ENCODE measurements at regions not wholly inside any gene's neighbourhood (a gene's known extent, or its start where the extent isn't known, plus 50 kb on each side); places are given as distances from the start of the nearest gene placed in this dataset.
"Not testable (repeated sequence)": the region's sequence is repeated elsewhere in the genome, so short reads cannot be mapped to it uniquely, and the experiment has no call there.

GRCh38 chr2:221997683-221998082 lies 301.1 kb downstream of the PAX3 start:
- no peak for DNase-seq (ENCODE audit: low read depth)

- peak; percentile 93 for DNase-seq (ENCODE audit: low read depth)
Measured at GRCh38 chr2:221997100-221997499, 301.7 kb downstream of the PAX3 start.

- DNase-seq (ENCODE audit: low read depth), result no peak
Measured at GRCh38 chr2:221994926-221995325, 303.9 kb downstream of the PAX3 start.

- not testable (repeated sequence) for DNase-seq (ENCODE audit: low read depth)
Measured at GRCh38 chr2:221984376-221984775, 314.4 kb downstream of the PAX3 start.

- no peak for DNase-seq (ENCODE audit: low read depth)
Measured at GRCh38 chr2:221981912-221982470, 316.8 kb downstream of the PAX3 start.

GRCh38 chr2:221975151-221975550 lies 323.6 kb downstream of the PAX3 start:
- DNase-seq (ENCODE audit: low read depth), result no peak

GRCh38 chr2:221973902-221974301 lies 324.9 kb downstream of the PAX3 start:
- DNase-seq (ENCODE audit: low read depth), result no peak

GRCh38 chr2:221973502-221973901 lies 325.3 kb downstream of the PAX3 start:
- no peak for DNase-seq (ENCODE audit: low read depth)

GRCh38 chr2:221972813-221973478 lies 325.9 kb downstream of the PAX3 start:
- no peak for DNase-seq (ENCODE audit: low read depth)

- DNase-seq (ENCODE audit: low read depth), result no peak
Measured at GRCh38 chr2:221970389-221970788, 328.4 kb downstream of the PAX3 start.

- no peak for DNase-seq (ENCODE audit: low read depth)
Measured at GRCh38 chr2:221969830-221970144, 329.0 kb downstream of the PAX3 start.

- peak; percentile 51 for DNase-seq (ENCODE audit: low read depth)
Measured at GRCh38 chr2:221969087-221969829, 329.5 kb downstream of the PAX3 start.

- DNase-seq (ENCODE audit: low read depth), result no peak
Measured at GRCh38 chr2:221962186-221962585, 336.6 kb downstream of the PAX3 start.

GRCh38 chr2:221961561-221961960 lies 337.2 kb downstream of the PAX3 start:
- no peak for DNase-seq (ENCODE audit: low read depth)

GRCh38 chr2:221958224-221958623 lies 340.6 kb downstream of the PAX3 start:
- no peak for DNase-seq (ENCODE audit: low read depth)

- DNase-seq (ENCODE audit: low read depth), result no peak
Measured at GRCh38 chr2:221948076-221948475, 350.7 kb downstream of the PAX3 start.

- DNase-seq (ENCODE audit: low read depth), result not testable (repeated sequence)
Measured at GRCh38 chr2:221944452-221944851, 354.3 kb downstream of the PAX3 start.

- DNase-seq (ENCODE audit: low read depth), result peak; percentile 38
Measured at GRCh38 chr2:221943076-221943810, 355.6 kb downstream of the PAX3 start.

GRCh38 chr2:221931251-221931991 lies 359.3 kb upstream of the EPHA4 start:
- DNase-seq (ENCODE audit: low read depth), result no peak

- DNase-seq (ENCODE audit: low read depth), result no peak
Measured at GRCh38 chr2:221929259-221929658, 357.2 kb upstream of the EPHA4 start.

GRCh38 chr2:221926327-221926726 lies 354.2 kb upstream of the EPHA4 start:
- no peak for DNase-seq (ENCODE audit: low read depth)

GRCh38 chr2:221924576-221924975 lies 352.5 kb upstream of the EPHA4 start:
- DNase-seq (ENCODE audit: low read depth), result no peak
